Heart right ventricle (tissue), 16 donors: ENCODE measurements at regions not wholly inside any gene's neighbourhood (a gene's known extent, or its start where the extent isn't known, plus 50 kb on each side); places are given as distances from the start of the nearest gene placed in this dataset.

Experiments
- ATAC-seq, 8 donors: fragments of 200-7000 bp; cut with Tn5 transposase; one replicate each; pipeline ENCODE4 v1.9.1; 2020; ENCODE audit warnings: mild to moderate bottlenecking in 8 of 8, moderate library complexity in 8 of 8, moderate number of reproducible peaks in 1 of 8
- DNase-seq, 2 donors: peaks; one replicate each; pipeline ENCODE4 v3.0.0-alpha.2; 2020
- H3K27ac ChIP-seq, 10 donors: fragments of 200-600 bp; sonication (generic) in 2 of 10; one replicate each; pipeline versions ENCODE4 v1.5.0 to v1.8.0; 2020 to 2022; ENCODE audit warnings: mild to moderate bottlenecking in 3 of 10
- H3K27me3 ChIP-seq, 7 donors: fragments of 200-600 bp; one replicate each; pipeline ENCODE4 v1.8.0; 2021 to 2022; ENCODE audit warnings: mild to moderate bottlenecking in 2 of 7
- H3K36me3 ChIP-seq, 9 donors: fragments of 200-600 bp; sonication (generic) in 1 of 9; one replicate each; pipeline versions ENCODE4 v1.5.0 to v1.8.0; 2020 to 2022; ENCODE audit warnings: mild to moderate bottlenecking in 2 of 9
- H3K4me1 ChIP-seq, 9 donors: fragments of 200-600 bp; sonication (generic) in 1 of 9; one replicate each; pipeline versions ENCODE4 v1.5.0 to v1.8.0; 2020 to 2022; ENCODE audit warnings: mild to moderate bottlenecking in 4 of 9
- H3K4me3 ChIP-seq, 10 donors: fragments of 200-600 bp; sonication (generic) in 2 of 10; one replicate each; pipeline versions ENCODE4 v1.5.0 to v1.8.0; 2020 to 2022; ENCODE audit warnings: mild to moderate bottlenecking in 7 of 10, moderate library complexity in 2 of 10
- H3K9me3 ChIP-seq, 11 donors: fragments of 200-600 bp in 10 of 11; sonication (generic) in 2 of 11; one replicate each; pipeline versions ENCODE4 v1.5.0 to v1.8.0; 2013 to 2022; ENCODE audit warnings: mild to moderate bottlenecking in 2 of 11, control low read depth in 1 of 11, moderate library complexity in 1 of 11
- CTCF ChIP-seq, 9 donors: fragments of 200-600 bp; sonication (generic) in 2 of 9; IDR thresholded peaks; one replicate each; pipeline versions ENCODE4 v1.5.0 to v1.8.0; 2021 to 2022; ENCODE audit warnings: antibody characterized with exemption in 9 of 9, mild to moderate bottlenecking in 5 of 9, moderate library complexity in 1 of 9
- WGBS, 2 donors: extraction: QIAGEN DNeasy Blood & Tissue Kit; methylation state at CpG; one replicate each; pipeline ENCODE4 v1.1.7; 2013; ENCODE audit warnings: inconsistent platforms in 1 of 2; 5-methylcytosine and 5-hydroxymethylcytosine counted together
- intact Hi-C, 10 donors: fragments of 100-400 bp; cut with DNase I; formaldehyde crosslinking; loops; one replicate each; pipeline versions ENCODE4 v1.11.1 to v1.14.2; 2022
- donor health status: Arrhythmogenic right ventricular cardiomyopathy.
- donor health status: ischemic (EF 13 %, LVEDD 7.1; RV severe dilation, severe dysfunction).
- donor health status: healthy with polysubstance abuse.
- donor health status: DM: no; HTN: yes; CAD: no.
- donor health status: DM: no; HTN: no; CAD: no.
- donor health status: ischemic (EF 25% LVEDD 6.9; RV normal size, moderate dysfunction).
- donor health status: ischemic (EF 25% LVEDD 5.7; RV mildly dilated, moderate dysfunction).
- donor health status: healthy.
- donor health status: DM: yes; HTN: yes; CAD: no.
- donor health status: Ischemic cardiomyopathy.
- donor health status: ischemic (EF 35%, LVEDD 5.7; RV mildly dilated, moderate dysfunction).
- donor health status: nonischemic (EF 11% LVEDD 7.7; RV severe dilation, severe dysfunction).
- donor health status: DM: yes; HTN: yes; CAD: no.
- donor health status: PGD.
- donor health status: ischemic (EF 29% LVEDD 5.4; RV normal size, mild dysfunction).
- donor health status: nonischemic (EF 23%, LVEDD 6.1; RV moderate dilation, normal function).

- H3K4me3 ChIP-seq, result no peak overlapping the region
- no peaks in the 10 kb centered on the region for H3K9me3 ChIP-seq
- H3K36me3 ChIP-seq, result no peaks in the 10 kb centered on the region
- intact Hi-C loops, result no loop called here
- H3K27ac ChIP-seq, result peak overlapping the region in 5 of 10 donors; percentile 23 to 66 (median 37)
- peaks cover 5 to 39% (median 19%) of the 10 kb centered on the region in 9 donors for H3K4me1 ChIP-seq
- no peak for TF ChIP-seq CTCF (IDR thresholded peaks at IDR 0.05)
- WGBS, 2 donors, result 72 to 80% methylated on average over 9 of the region's 9 CpGs
- DNase-seq (no peak), ATAC-seq (peak in 5 of 8 donors; percentile 22 to 46 (median 27))
- H3K27me3 ChIP-seq, result no peaks in the 10 kb centered on the region
Measured at GRCh38 chr14:49994951-49995561, 102.2 kb downstream of the ARF6 start.

DNA sequence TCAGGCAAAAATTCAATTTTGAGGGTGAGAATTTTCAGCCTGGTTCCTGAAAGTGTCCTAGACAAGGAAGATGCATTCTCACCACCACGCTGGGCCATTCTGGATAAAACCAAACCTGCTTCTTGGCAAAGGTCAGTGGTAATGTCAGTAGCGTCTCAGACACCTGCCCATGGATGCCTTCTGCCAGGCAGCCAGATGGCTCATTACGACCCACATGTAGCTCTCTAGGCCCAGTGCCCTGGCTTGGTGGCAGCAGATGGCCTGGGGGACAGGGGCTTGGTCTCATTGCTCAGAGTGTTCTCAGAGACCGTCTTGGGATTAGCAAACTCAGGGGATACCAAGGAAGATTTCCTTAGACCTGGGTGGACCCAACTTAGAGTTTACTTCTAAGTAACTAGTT, 105.1 kb downstream of the ARF6 start:
- no peaks in the 10 kb centered on the region for H3K36me3 ChIP-seq
- no peak overlapping the region for H3K4me3 ChIP-seq
- peaks cover 14 to 59% (median 43%) of the 10 kb centered on the region in 9 donors for H3K4me1 ChIP-seq
- intact Hi-C loops, result no loop called here
- DNase-seq, result no peak
- 94% methylated on average over 4 of the region's 4 CpGs for WGBS, 2 donors
- H3K27me3 ChIP-seq, result no peaks in the 10 kb centered on the region
- H3K27ac ChIP-seq, result peak overlapping the region in 2 of 10 donors; percentile 84 to 94
- no peaks in the 10 kb centered on the region for H3K9me3 ChIP-seq
- no peak for ATAC-seq
- no peak for TF ChIP-seq CTCF (IDR thresholded peaks at IDR 0.05)

DNA sequence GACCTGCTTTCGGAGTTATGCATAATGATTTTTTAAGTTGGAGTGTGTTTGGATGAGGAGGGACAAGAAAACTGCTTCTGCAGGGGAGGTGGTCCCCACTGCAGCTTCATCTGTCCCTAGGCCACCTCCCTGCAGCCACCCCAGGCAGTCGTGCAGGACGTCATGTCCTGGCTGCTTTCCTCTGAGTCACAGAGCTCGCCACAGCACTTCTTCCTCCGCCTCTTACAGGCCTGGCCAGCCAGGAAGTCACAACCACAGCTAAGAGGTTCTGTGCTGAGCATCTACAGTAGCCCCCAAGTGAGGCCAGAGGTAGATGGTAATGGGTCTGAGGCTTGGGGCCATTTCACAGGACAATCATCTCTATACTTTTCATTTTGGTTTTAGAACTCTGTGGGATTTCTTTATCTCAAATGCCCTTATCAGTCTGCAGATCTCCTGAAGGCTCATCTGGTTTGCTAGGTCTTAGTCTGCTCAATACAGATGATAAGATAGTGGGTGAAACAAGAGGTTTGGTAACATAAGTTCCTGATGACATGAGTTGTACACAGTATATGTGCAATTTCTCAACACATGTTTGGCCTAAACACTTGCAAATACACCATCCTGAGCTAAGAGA, 106.4 kb downstream of the ARF6 start:
- no peaks in the 10 kb centered on the region for H3K27me3 ChIP-seq
- 49 to 53% methylated on average over 5 of the region's 5 CpGs for WGBS, 2 donors
- H3K27ac ChIP-seq, result peak overlapping the region; percentile 69 to 94 (median 84)
- H3K4me3 ChIP-seq, result no peak overlapping the region
- ATAC-seq (peak; percentile 38 to 78 (median 67)), DNase-seq (peak; percentile 70 to 82)
- H3K36me3 ChIP-seq, result no peaks in the 10 kb centered on the region
- H3K9me3 ChIP-seq, result no peaks in the 10 kb centered on the region
- intact Hi-C loops, result no loop called here
- no peak for TF ChIP-seq CTCF (IDR thresholded peaks at IDR 0.05)
- peaks cover 14 to 69% (median 54%) of the 10 kb centered on the region in 9 donors for H3K4me1 ChIP-seq

- H3K4me1 ChIP-seq, result peaks cover 14 to 69% (median 54%) of the 10 kb centered on the region in 9 donors
- no peak for ATAC-seq
- 72 to 78% methylated on average over 13 of the region's 13 CpGs for WGBS, 2 donors
Measured at GRCh38 chr14:49999826-50000379, 107.0 kb downstream of the ARF6 start.

More at GRCh38 chr14:49999826-50000379, 107.0 kb downstream of the ARF6 start:
- intact Hi-C loops, result loop anchor here in 9 of 10 donors (5.0 to 10.0 kb wide), 10 partner anchors 42 to 138 kb away; partner anchors contain the start of gene ARF6 (in 7 of the 9)
- peak overlapping the region in 1 of 10 donors; percentile 10 for H3K4me3 ChIP-seq
- no peaks in the 10 kb centered on the region for H3K36me3 ChIP-seq
- no peaks in the 10 kb centered on the region for H3K9me3 ChIP-seq
- H3K27me3 ChIP-seq, result no peaks in the 10 kb centered on the region
- no peak for TF ChIP-seq CTCF (IDR thresholded peaks at IDR 0.05)
- H3K27ac ChIP-seq, result peak overlapping the region; percentile 69 to 94 (median 84)
- no peak for DNase-seq
